Breast epithelium (tissue), 4 donors: ENCODE measurements at regions not wholly inside any gene's neighbourhood (a gene's known extent, or its start where the extent isn't known, plus 50 kb on each side); places are given as distances from the start of the nearest gene placed in this dataset.
"Not testable (repeated sequence)": the region's sequence is repeated elsewhere in the genome, so short reads cannot be mapped to it uniquely, and the experiment has no call there.

ENCODE experiments used
- DNase-seq, 2 donors: peaks; one replicate each; pipeline ENCODE4 v3.0.0-alpha.2; 2019; ENCODE audit warnings: low spot score in 2 of 2
- H3K27ac ChIP-seq, 2 donors: fragments of 200-600 bp; sonication (generic) in 1 of 2; one replicate each; pipeline ENCODE4 v1.5.1; 2016 to 2019; ENCODE audit warnings: mild to moderate bottlenecking in 1 of 2
- H3K27me3 ChIP-seq, 2 donors: fragments of 200-600 bp; sonication (generic) in 1 of 2; one replicate each; pipeline versions ENCODE4 v1.5.1 to v1.6.0; 2017 to 2019; ENCODE audit warnings: control low read depth in 1 of 2, mild to moderate bottlenecking in 1 of 2
- H3K36me3 ChIP-seq: fragments of 200-600 bp; one replicate; pipeline ENCODE4 v1.5.1; 2019
- H3K4me1 ChIP-seq, 2 donors: fragments of 200-600 bp; sonication (generic); one replicate each; pipeline ENCODE4 v1.5.1; 2016 to 2019; ENCODE audit warnings: control low read depth in 1 of 2
- H3K4me3 ChIP-seq, 3 donors: fragments of 200-600 bp; sonication (generic); 1 replicate in 2 of 3; 2 replicates in 1 of 3; pipeline ENCODE4 v1.5.1; 2016 to 2019; ENCODE audit warnings: mild to moderate bottlenecking in 3 of 3, moderate library complexity in 2 of 3
- H3K9me3 ChIP-seq, 2 donors: fragments of 200-600 bp; sonication (generic) in 1 of 2; one replicate each; pipeline ENCODE4 v1.5.1; 2016 to 2019; ENCODE audit warnings: control low read depth in 1 of 2
- CTCF ChIP-seq, 3 donors: fragments of 450-650 bp; IDR thresholded peaks; one replicate each; pipeline ENCODE4 v1.5.1; 2016 to 2017; ENCODE audit warnings: antibody characterized with exemption in 3 of 3, mild to moderate bottlenecking in 3 of 3, moderate library complexity in 3 of 3
- POLR2A ChIP-seq: fragments of 450-650 bp; IDR thresholded peaks from one replicate; pipeline ENCODE4 v1.6.1; 2016; ENCODE audit warnings: antibody characterized with exemption, mild to moderate bottlenecking, moderate library complexity
- POLR2AphosphoS5 ChIP-seq, 3 donors: sonication (generic); formaldehyde crosslinking; IDR thresholded peaks; one replicate each; pipeline ENCODE4 v1.6.1; 2017; ENCODE audit warnings: antibody characterized with exemption in 3 of 3
- intact Hi-C: fragments of 100-400 bp; cut with DNase I; formaldehyde crosslinking; loops from one replicate; pipeline ENCODE4 v1.15.1; 2023; ENCODE audit warnings: low total_unique reads

DNA sequence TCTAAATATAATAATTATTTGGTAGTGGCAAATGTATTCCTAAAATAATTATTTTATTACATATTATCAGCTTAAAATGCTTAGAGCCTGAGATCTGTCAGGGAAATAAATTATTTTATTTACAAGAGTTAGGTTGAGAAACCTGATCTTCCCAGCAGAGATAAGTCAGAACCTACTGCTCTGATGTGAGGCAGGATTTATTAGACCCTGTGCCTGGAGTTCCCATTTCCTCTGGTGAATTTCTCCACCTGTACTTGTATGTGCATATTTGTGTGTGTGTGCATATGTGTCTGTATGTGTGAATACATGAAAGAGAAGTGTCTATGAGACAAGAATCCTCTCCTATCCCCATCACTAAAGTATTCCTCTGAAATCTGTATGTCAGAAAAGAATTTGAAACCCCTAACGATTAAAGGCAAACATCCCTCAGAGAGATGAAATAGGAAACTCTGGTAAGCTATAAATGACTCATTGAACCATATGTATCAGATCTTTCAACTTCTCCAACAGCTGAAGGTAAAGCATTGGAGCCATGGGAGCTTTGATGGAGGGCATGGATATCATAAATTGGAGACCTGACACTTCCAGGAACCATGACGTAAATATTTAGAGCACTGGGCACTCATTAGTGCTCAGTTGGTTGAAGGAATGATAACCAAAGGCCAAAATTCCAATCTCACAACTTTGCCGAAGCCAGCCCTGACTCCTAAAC lies 190.9 kb downstream of the XPNPEP1 start:
- no peaks in the 10 kb centered on the region for H3K9me3 ChIP-seq
- H3K36me3 ChIP-seq, result no peaks in the 10 kb centered on the region
- intact Hi-C loops, result no loop called here
- TF ChIP-seq CTCF (IDR thresholded peaks at IDR 0.05) (no peak), POLR2A (no peak), POLR2AphosphoS5 (IDR thresholded peaks at IDR 0.05) (no peak)
- H3K27me3 ChIP-seq, result no peaks in the 10 kb centered on the region
- no peaks in the 10 kb centered on the region for H3K4me1 ChIP-seq
- H3K27ac ChIP-seq, result no peak overlapping the region
- no peak overlapping the region for H3K4me3 ChIP-seq
- DNase-seq, result no peak

DNA sequence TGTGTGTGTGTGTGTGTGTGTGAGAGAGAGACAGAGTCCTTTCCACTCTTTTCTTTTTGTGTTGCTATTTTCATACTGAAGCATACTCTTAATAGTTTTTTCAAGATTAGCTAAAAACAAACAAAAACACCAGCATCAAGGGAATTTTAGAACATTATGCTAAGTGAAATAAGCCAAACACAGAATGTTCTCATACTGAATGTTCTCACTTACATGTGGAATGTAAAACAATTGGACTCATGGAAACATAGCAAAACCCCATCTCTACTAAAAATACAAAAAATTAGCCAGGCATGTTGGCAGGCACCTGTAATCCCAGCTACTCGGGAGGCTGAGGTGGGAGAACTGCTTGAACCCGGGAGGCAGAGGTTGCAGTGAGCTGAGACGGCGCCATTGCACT lies 193.4 kb downstream of the XPNPEP1 start:
- intact Hi-C loops, H3K27ac ChIP-seq, H3K27me3 ChIP-seq, DNase-seq, H3K9me3 ChIP-seq, H3K36me3 ChIP-seq, H3K4me3 ChIP-seq, H3K4me1 ChIP-seq: not testable (repeated sequence)

DNA sequence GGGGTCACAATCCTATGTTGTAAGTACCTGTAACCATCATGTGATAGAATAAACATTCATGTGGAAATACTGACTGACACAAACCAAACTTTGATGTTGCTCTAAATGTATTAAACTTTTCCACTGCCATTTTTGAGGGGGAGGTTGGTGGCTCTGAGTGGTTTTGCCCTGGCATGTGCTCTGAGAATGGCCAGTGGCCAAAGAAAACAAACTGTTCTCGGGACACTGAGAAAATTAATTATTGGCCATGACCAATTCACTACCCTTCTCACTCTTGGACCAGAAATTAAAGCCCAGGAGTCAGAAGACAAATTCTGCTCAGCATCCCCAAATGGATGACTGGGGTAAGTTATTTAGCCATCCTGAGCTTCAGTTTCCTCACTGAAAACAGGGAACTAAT lies 195.9 kb downstream of the XPNPEP1 start:
- H3K27me3 ChIP-seq, result no peaks in the 10 kb centered on the region
- DNase-seq, result no peak
- no peak overlapping the region for H3K27ac ChIP-seq
- no peaks in the 10 kb centered on the region for H3K36me3 ChIP-seq
- H3K4me1 ChIP-seq, result no peaks in the 10 kb centered on the region
- H3K9me3 ChIP-seq, result no peaks in the 10 kb centered on the region
- intact Hi-C loops, result no loop called here
- no peak for TF ChIP-seq POLR2A
- TF ChIP-seq POLR2AphosphoS5 (IDR thresholded peaks at IDR 0.05), result no peak
- TF ChIP-seq CTCF (IDR thresholded peaks at IDR 0.05), result no peak
- no peak overlapping the region for H3K4me3 ChIP-seq

GRCh38 chr10:109726473-109726872 lies 196.8 kb downstream of the XPNPEP1 start:
- intact Hi-C loops, result no loop called here
- Histone ChIP-seq H3K4me3 (no peak overlapping the region), H3K9me3 (no peaks in the 10 kb centered on the region), H3K4me1 (no peaks in the 10 kb centered on the region), H3K27ac (no peak overlapping the region), H3K36me3 (no peaks in the 10 kb centered on the region), H3K27me3 (no peaks in the 10 kb centered on the region)
- DNase-seq, result no peak
- TF ChIP-seq CTCF (IDR thresholded peaks at IDR 0.05) (no peak), POLR2AphosphoS5 (IDR thresholded peaks at IDR 0.05) (no peak), POLR2A (no peak)

GRCh38 chr10:109723305-109723704 lies 200.0 kb downstream of the XPNPEP1 start:
- intact Hi-C loops, result no loop called here
- Histone ChIP-seq H3K27me3 (no peaks in the 10 kb centered on the region), H3K9me3 (no peaks in the 10 kb centered on the region), H3K27ac (no peak overlapping the region), H3K4me1 (no peaks in the 10 kb centered on the region), H3K4me3 (no peak overlapping the region), H3K36me3 (no peaks in the 10 kb centered on the region)
- no peak for TF ChIP-seq POLR2A
- no peak for TF ChIP-seq POLR2AphosphoS5 (IDR thresholded peaks at IDR 0.05)
- no peak for TF ChIP-seq CTCF (IDR thresholded peaks at IDR 0.05)
- no peak for DNase-seq
